Lower lobe of right lung (tissue), 2 donors: ENCODE measurements at regions not wholly inside any gene's neighbourhood (a gene's known extent, or its start where the extent isn't known, plus 50 kb on each side); places are given as distances from the start of the nearest gene placed in this dataset.

Source experiments
- ATAC-seq, 2 donors: fragments of 200-7000 bp; cut with Tn5 transposase; one replicate each; pipeline ENCODE4 v1.9.1; 2020 to 2022; ENCODE audit warnings: mild to moderate bottlenecking in 2 of 2, moderate library complexity in 2 of 2
- DNase-seq: peaks from one replicate; pipeline ENCODE4 v3.0.0-alpha.2; 2020
- H3K27ac ChIP-seq: fragments of 200-600 bp; one replicate; pipeline ENCODE4 v1.8.0; 2022
- H3K27me3 ChIP-seq: fragments of 200-600 bp; one replicate; pipeline ENCODE4 v1.8.0; 2022; ENCODE audit warnings: low read depth
- H3K36me3 ChIP-seq: fragments of 200-600 bp; one replicate; pipeline ENCODE4 v1.8.0; 2022; ENCODE audit warnings: mild to moderate bottlenecking
- H3K4me1 ChIP-seq: fragments of 200-600 bp; one replicate; pipeline ENCODE4 v1.8.0; 2022
- H3K4me3 ChIP-seq: fragments of 200-600 bp; one replicate; pipeline ENCODE4 v1.8.0; 2022; ENCODE audit warnings: mild to moderate bottlenecking
- H3K9me3 ChIP-seq: fragments of 200-600 bp; one replicate; pipeline ENCODE4 v1.8.0; 2022
- intact Hi-C: fragments of 100-400 bp; cut with DNase I; formaldehyde crosslinking; loops from one replicate; pipeline ENCODE4 v1.11.0; 2022
- TF ChIP-seq, protein P1 (sequence below): fragments of 200-600 bp; IDR thresholded peaks from one replicate; pipeline ENCODE4 v1.8.0; 2022; ENCODE audit warnings: antibody characterized with exemption, mild to moderate bottlenecking
- donor health status: DM: no; HTN: yes; CAD: no; lungs with severe emphysema.

DNA sequence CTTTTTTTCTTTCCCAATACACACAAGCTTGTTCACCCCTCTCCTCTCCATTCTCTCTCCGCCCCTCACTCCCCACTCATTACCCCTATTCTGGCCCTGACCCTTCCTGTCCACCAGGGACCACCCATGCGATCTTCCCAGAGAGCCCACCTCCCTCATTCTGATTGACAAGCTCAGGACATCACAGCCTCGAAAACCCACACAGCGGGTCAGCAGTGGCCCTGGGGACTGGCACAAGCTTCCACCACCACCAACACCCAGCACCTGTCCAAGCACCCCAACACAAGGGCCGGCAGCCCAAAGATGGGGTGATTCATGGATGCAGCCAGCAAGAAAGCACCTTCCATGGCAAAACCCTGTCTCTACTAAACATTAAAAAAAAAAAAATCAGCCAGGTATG is 50.0 kb upstream of the USP6NL start:
- H3K4me3 ChIP-seq, result no peak overlapping the region
- no peaks in the 10 kb centered on the region for H3K9me3 ChIP-seq
- TF ChIP-seq, protein P1, sequence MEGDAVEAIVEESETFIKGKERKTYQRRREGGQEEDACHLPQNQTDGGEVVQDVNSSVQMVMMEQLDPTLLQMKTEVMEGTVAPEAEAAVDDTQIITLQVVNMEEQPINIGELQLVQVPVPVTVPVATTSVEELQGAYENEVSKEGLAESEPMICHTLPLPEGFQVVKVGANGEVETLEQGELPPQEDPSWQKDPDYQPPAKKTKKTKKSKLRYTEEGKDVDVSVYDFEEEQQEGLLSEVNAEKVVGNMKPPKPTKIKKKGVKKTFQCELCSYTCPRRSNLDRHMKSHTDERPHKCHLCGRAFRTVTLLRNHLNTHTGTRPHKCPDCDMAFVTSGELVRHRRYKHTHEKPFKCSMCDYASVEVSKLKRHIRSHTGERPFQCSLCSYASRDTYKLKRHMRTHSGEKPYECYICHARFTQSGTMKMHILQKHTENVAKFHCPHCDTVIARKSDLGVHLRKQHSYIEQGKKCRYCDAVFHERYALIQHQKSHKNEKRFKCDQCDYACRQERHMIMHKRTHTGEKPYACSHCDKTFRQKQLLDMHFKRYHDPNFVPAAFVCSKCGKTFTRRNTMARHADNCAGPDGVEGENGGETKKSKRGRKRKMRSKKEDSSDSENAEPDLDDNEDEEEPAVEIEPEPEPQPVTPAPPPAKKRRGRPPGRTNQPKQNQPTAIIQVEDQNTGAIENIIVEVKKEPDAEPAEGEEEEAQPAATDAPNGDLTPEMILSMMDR, result no peak
- no peak overlapping the region for H3K27ac ChIP-seq
- H3K27me3 ChIP-seq, result no peaks in the 10 kb centered on the region
- H3K4me1 ChIP-seq, result peaks cover 3% of the 10 kb centered on the region
- H3K36me3 ChIP-seq, result no peaks in the 10 kb centered on the region
- intact Hi-C loops, result no loop called here
- no peak for ATAC-seq
- no peak for DNase-seq
